Endothelial cell of umbilical vein (primary cell): ENCODE measurements at regions not wholly inside any gene's neighbourhood (a gene's known extent, or its start where the extent isn't known, plus 50 kb on each side); places are given as distances from the start of the nearest gene placed in this dataset.

Experiments
- BruUV-seq: library from RNA; stranded (reverse); fragments of 400-500 nt; replicated peaks from 2 replicates; lab custom pipeline; 2021; lab: Mats Ljungman, UMichigan
- CTCF ChIA-PET: fragments of 300-600, 350-600 bp; sonication (Branson Sonifier 250); formaldehyde crosslinking; loops from one replicate; lab custom pipeline; 2021; ENCODE audit warnings: antibody characterized with exemption, inconsistent platforms; lab: Charles Lee
- POLR2A ChIA-PET: fragments of 300-600, 350-600 bp; sonication (Branson Sonifier 250); formaldehyde crosslinking; loops from one replicate; lab custom pipeline; 2021; ENCODE audit warnings: antibody characterized with exemption, inconsistent platforms; lab: Charles Lee
- DNase-seq: peaks from one replicate; pipeline ENCODE4 v3.0.0-alpha.2; 2011; ENCODE audit warnings: low read depth, low spot score
- FAIRE-seq: peaks from 2 replicates; lab custom pipeline; 2011; peaks lifted over from hg19 to GRCh38; lab: Jason Lieb, UNC
- H2AFZ ChIP-seq: 2 replicates; pipeline ENCODE4 v1.6.0; 2012; ENCODE audit warnings: low read depth, low read length, control low read depth, inconsistent platforms
- H3K27ac ChIP-seq: 2 replicates; pipeline ENCODE4 v1.5.1; 2011; ENCODE audit warnings: low read depth, mild to moderate bottlenecking, control low read depth, low read length, moderate library complexity; ENCODE audit not compliant: insufficient read depth
- H3K27me3 ChIP-seq, 2 experiments: 2 replicates each; pipeline versions ENCODE4 v1.6.0 to v1.6.1; 2011; ENCODE audit warnings: low read length in 2 of 2, mixed read lengths in 1 of 2; ENCODE audit not compliant: control insufficient read depth in 2 of 2, insufficient read depth in 2 of 2
- H3K36me3 ChIP-seq, 2 experiments: 2 replicates in 1 of 2; 3 replicates in 1 of 2; pipeline ENCODE4 v1.5.1; 2011; ENCODE audit warnings: low read length in 2 of 2, mild to moderate bottlenecking in 1 of 2, moderate library complexity in 1 of 2; ENCODE audit not compliant: control insufficient read depth in 2 of 2, insufficient read depth in 2 of 2; ENCODE audit errors: extremely low read depth in 1 of 2
- H3K4me1 ChIP-seq: 3 replicates; pipeline ENCODE4 v1.5.1; 2011; ENCODE audit warnings: mild to moderate bottlenecking, low read length; ENCODE audit not compliant: control insufficient read depth, insufficient read depth; ENCODE audit errors: extremely low read depth
- H3K4me2 ChIP-seq: 2 replicates; pipeline ENCODE4 v1.6.1; 2011; ENCODE audit warnings: low read length, control low read depth, mixed read lengths; ENCODE audit not compliant: insufficient read depth
- H3K4me3 ChIP-seq, 3 experiments: fragments of 200-600 bp in 1 of 3; sonication (generic), shearing (Covaris generic) in 1 of 3; replicated peaks in 1 of 3; 2 replicates each; pipeline ENCODE4 v1.5.1; 2011 to 2016; ENCODE audit warnings: control low read depth in 3 of 3, low read length in 3 of 3, mild to moderate bottlenecking in 2 of 3, inconsistent platforms in 1 of 3, low read depth in 1 of 3, moderate library complexity in 1 of 3; ENCODE audit not compliant: insufficient read depth in 1 of 3
- H3K79me2 ChIP-seq: 2 replicates; pipeline ENCODE4 v1.6.0; 2012; ENCODE audit warnings: low read length, inconsistent platforms; ENCODE audit not compliant: control insufficient read depth, insufficient read depth
- H3K9ac ChIP-seq: replicated peaks from 2 replicates; pipeline ENCODE3; 2011; ENCODE audit warnings: low read length, control low read depth; ENCODE audit not compliant: insufficient read depth; ENCODE audit errors: extremely low read depth
- H3K9me1 ChIP-seq: replicated peaks from 3 replicates; pipeline ENCODE4 v1.6.0; 2011; ENCODE audit warnings: mild to moderate bottlenecking, low read length; ENCODE audit not compliant: control insufficient read depth, insufficient read depth; ENCODE audit errors: extremely low read depth
- H3K9me3 ChIP-seq: replicated peaks from 2 replicates; pipeline ENCODE4 v1.5.1; 2012; ENCODE audit warnings: low read length, inconsistent platforms; ENCODE audit not compliant: control insufficient read depth, insufficient read depth
- H4K20me1 ChIP-seq: replicated peaks from 2 replicates; pipeline ENCODE3; 2011; ENCODE audit warnings: mild to moderate bottlenecking, low read length; ENCODE audit not compliant: control insufficient read depth, insufficient read depth; ENCODE audit errors: extremely low read depth
- CTCF ChIP-seq, 2 donors: IDR thresholded peaks; 1 replicate in 1 of 2; 2 replicates in 1 of 2; pipeline ENCODE4 v1.5.1; 2011; ENCODE audit warnings: low read length in 2 of 2, mild to moderate bottlenecking in 2 of 2, moderate library complexity in 2 of 2, control low read depth in 1 of 2, inconsistent platforms in 1 of 2, low read depth in 1 of 2; ENCODE audit not compliant: insufficient read depth in 1 of 2; ENCODE audit errors: extremely low read depth in 1 of 2
- FOS ChIP-seq: IDR thresholded peaks from 2 replicates; pipeline ENCODE4 v1.6.1; 2011; ENCODE audit warnings: mild to moderate bottlenecking, low read length, moderate library complexity, borderline replicate concordance; ENCODE audit not compliant: insufficient read depth
- GATA2 ChIP-seq: IDR thresholded peaks from 2 replicates; pipeline ENCODE4 v1.7.0; 2011; ENCODE audit warnings: low read depth, mild to moderate bottlenecking, moderate library complexity, mixed read lengths, low read length; ENCODE audit not compliant: insufficient read length, insufficient read depth
- MAX ChIP-seq: IDR thresholded peaks from 2 replicates; pipeline ENCODE4 v1.6.1; 2011; ENCODE audit not compliant: insufficient read depth, insufficient read length
- MYC ChIP-seq: IDR thresholded peaks from one replicate; pipeline ENCODE4 v1.6.1; 2011; ENCODE audit warnings: mild to moderate bottlenecking, low read depth, low read length
- POLR2AphosphoS5 ChIP-seq: IDR thresholded peaks from 2 replicates; pipeline ENCODE4 v1.6.1; 2012; ENCODE audit warnings: low read depth, mild to moderate bottlenecking, control low read depth, low read length, moderate library complexity; ENCODE audit not compliant: insufficient read depth
- dilution Hi-C: fragments of 300-500 bp; cut with MboI; formaldehyde crosslinking; loops from one replicate; pipeline ENCODE4 v1.15.0; 2019; ENCODE audit warnings: low sequenced_read_pairs; ENCODE audit not compliant: extremely low pct_ligation_motif_present
- intact Hi-C: fragments of 100-400 bp; cut with micrococcal nuclease; formaldehyde crosslinking; loops from one replicate; pipeline ENCODE4 v1.10.0; 2022

GRCh38 chr6:101077344-101077743 lies 196.2 kb upstream of the ASCC3 start:
- Histone ChIP-seq H3K4me3 (no peak overlapping the region), H3K4me2 (no peak overlapping the region), H3K4me1 (no peaks in the 10 kb centered on the region), H3K79me2 (no peaks in the 10 kb centered on the region), H4K20me1 (no peaks in the 10 kb centered on the region), H2AFZ (no peak overlapping the region), H3K36me3 (no peaks in the 10 kb centered on the region), H3K27ac (no peak overlapping the region), H3K9me3 (no peaks in the 10 kb centered on the region), H3K9me1 (no peaks in the 10 kb centered on the region), H3K27me3 (no peaks in the 10 kb centered on the region), H3K9ac (no peak overlapping the region)
- no TSS peak for BruUV-seq
- dilution Hi-C loops (no loop called here), intact Hi-C loops (no loop called here)
- ChIA-PET POLR2A (no interaction called here), CTCF (no interaction called here)
- no peak for FAIRE-seq
- TF ChIP-seq CTCF (IDR thresholded peaks at IDR 0.05; ENCODE audit: extremely low read depth in 1 of 2, insufficient read depth in 1 of 2, low read depth in 1 of 2, low read length in 2 of 2) (no peak), MYC (no peak), GATA2 (no peak), FOS (no peak), MAX (no peak), POLR2AphosphoS5 (no peak)
- DNase-seq = no peak
